Activated CD4-positive, alpha-beta T cell treated with anti-CD3 and anti-CD28 coated beads, Interleukin-2, amount 50 U/mL, for 24 hours (primary cell): ENCODE measurements at regions not wholly inside any gene's neighbourhood (a gene's known extent, or its start where the extent isn't known, plus 50 kb on each side); places are given as distances from the start of the nearest gene placed in this dataset.

Experiments
- DNase-seq, 2 donors: peaks; one replicate each; pipeline ENCODE4 v3.0.0-alpha.2; 2020; ENCODE audit warnings: low read depth in 1 of 2, low spot score in 1 of 2

GRCh38 chr18:57991552-57991951 lies 52.5 kb upstream of the NEDD4L start:
- no peak for DNase-seq

GRCh38 chr18:57989536-57989935 lies 54.5 kb upstream of the NEDD4L start:
- no peak for DNase-seq

GRCh38 chr18:57984490-57985115 lies 59.4 kb upstream of the NEDD4L start:
- no peak for DNase-seq

- no peak for DNase-seq
Measured at GRCh38 chr18:57983965-57984364, 60.1 kb upstream of the NEDD4L start.

GRCh38 chr18:57983472-57983871 lies 60.6 kb upstream of the NEDD4L start:
- no peak for DNase-seq

- DNase-seq, result no peak
Measured at GRCh38 chr18:57982372-57983021, 61.5 kb upstream of the NEDD4L start.

GRCh38 chr18:57981308-57982028 lies 62.6 kb upstream of the NEDD4L start:
- DNase-seq, result no peak

- no peak for DNase-seq
Measured at GRCh38 chr18:57980573-57981307, 63.3 kb upstream of the NEDD4L start.

GRCh38 chr18:57976230-57976773 lies 67.7 kb upstream of the NEDD4L start:
- DNase-seq, result no peak

- DNase-seq, result no peak
Measured at GRCh38 chr18:57975805-57976204, 68.2 kb upstream of the NEDD4L start.

- no peak for DNase-seq
Measured at GRCh38 chr18:57974585-57975265, 69.3 kb upstream of the NEDD4L start.

- no peak for DNase-seq
Measured at GRCh38 chr18:57973889-57974288, 70.1 kb upstream of the NEDD4L start.

GRCh38 chr18:57970356-57971095 lies 73.5 kb upstream of the NEDD4L start:
- DNase-seq, result no peak

- DNase-seq, result no peak
Measured at GRCh38 chr18:57969824-57970223, 74.2 kb upstream of the NEDD4L start.

GRCh38 chr18:57965246-57965645 lies 78.8 kb upstream of the NEDD4L start:
- no peak for DNase-seq

GRCh38 chr18:57961876-57962505 lies 82.0 kb upstream of the NEDD4L start:
- DNase-seq, result no peak

GRCh38 chr18:57961411-57961810 lies 82.6 kb upstream of the NEDD4L start:
- DNase-seq, result no peak

- no peak for DNase-seq
Measured at GRCh38 chr18:57959278-57959677, 84.7 kb upstream of the NEDD4L start.

- no peak for DNase-seq
Measured at GRCh38 chr18:57957210-57957609, 86.8 kb upstream of the NEDD4L start.

- no peak for DNase-seq
Measured at GRCh38 chr18:57956491-57956890, 87.5 kb upstream of the NEDD4L start.
